Omental fat pad (tissue), 3 donors: ENCODE measurements at regions not wholly inside any gene's neighbourhood (a gene's known extent, or its start where the extent isn't known, plus 50 kb on each side); places are given as distances from the start of the nearest gene placed in this dataset.

Experiments
- ATAC-seq: fragments of 150-250 bp; one replicate; pipeline ENCODE4 v1.9.1; 2016; ENCODE audit warnings: mild to moderate bottlenecking, moderate library complexity; ENCODE audit not compliant: low FRiP score
- DNase-seq: peaks from one replicate; pipeline ENCODE4 v3.0.0-alpha.2; 2019; ENCODE audit warnings: low spot score
- TF ChIP-seq, protein P1 (sequence below), 3 donors: fragments of 450-650 bp; IDR thresholded peaks; one replicate each; pipeline ENCODE4 v1.5.1; 2016 to 2017; ENCODE audit warnings: antibody characterized with exemption in 3 of 3, mild to moderate bottlenecking in 3 of 3, moderate library complexity in 2 of 3

DNA sequence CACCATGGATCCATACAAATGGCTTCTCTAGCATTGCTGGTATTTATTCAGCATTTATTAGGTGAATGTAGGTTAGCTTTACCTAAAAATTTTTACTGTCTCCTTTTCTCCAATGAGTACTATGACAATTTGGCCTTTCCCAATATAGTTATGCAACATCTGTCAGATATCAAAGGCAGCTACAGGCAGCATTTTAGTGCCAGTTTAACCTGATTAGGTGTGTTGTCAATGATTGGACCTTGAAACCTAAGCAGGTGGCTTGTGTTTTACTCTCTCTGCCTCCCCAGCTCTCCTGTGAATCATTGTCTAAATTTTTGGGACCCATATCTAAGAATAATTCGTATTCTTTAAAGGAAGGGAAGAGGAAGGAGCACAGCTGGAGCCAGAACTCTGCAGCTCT, 228.9 kb downstream of the KBTBD8 start:
- ATAC-seq (no peak), DNase-seq (no peak)
- TF ChIP-seq, protein P1, sequence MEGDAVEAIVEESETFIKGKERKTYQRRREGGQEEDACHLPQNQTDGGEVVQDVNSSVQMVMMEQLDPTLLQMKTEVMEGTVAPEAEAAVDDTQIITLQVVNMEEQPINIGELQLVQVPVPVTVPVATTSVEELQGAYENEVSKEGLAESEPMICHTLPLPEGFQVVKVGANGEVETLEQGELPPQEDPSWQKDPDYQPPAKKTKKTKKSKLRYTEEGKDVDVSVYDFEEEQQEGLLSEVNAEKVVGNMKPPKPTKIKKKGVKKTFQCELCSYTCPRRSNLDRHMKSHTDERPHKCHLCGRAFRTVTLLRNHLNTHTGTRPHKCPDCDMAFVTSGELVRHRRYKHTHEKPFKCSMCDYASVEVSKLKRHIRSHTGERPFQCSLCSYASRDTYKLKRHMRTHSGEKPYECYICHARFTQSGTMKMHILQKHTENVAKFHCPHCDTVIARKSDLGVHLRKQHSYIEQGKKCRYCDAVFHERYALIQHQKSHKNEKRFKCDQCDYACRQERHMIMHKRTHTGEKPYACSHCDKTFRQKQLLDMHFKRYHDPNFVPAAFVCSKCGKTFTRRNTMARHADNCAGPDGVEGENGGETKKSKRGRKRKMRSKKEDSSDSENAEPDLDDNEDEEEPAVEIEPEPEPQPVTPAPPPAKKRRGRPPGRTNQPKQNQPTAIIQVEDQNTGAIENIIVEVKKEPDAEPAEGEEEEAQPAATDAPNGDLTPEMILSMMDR (IDR thresholded peaks at IDR 0.05) = no peak

- DNase-seq = no peak
- no peak for ATAC-seq
- TF ChIP-seq, protein P1 (IDR thresholded peaks at IDR 0.05) = no peak
Measured at GRCh38 chr3:67228136-67228535, 230.0 kb downstream of the KBTBD8 start.

DNA sequence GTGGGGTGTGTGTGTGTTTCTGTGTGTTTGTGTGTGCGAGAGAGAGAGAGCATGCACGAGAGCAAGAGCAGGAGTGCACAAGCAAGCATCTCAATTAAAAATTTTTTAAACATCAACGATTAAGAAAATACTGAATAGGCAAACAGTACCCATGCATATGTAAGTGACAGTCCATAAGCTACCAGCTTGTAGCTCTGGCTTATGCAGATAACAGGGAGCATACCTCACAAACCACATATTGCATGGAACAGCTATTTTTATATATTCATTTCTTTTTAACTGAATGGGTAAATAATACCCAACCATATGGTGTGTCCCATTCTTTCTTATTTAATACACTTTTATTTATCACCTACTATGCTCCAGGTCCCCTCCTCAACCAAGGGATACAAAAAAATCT, 234.5 kb downstream of the KBTBD8 start:
- ATAC-seq = no peak
- TF ChIP-seq, protein P1 (IDR thresholded peaks at IDR 0.05) = no peak
- no peak for DNase-seq

- ATAC-seq (no peak), DNase-seq (no peak)
- TF ChIP-seq, protein P1 (IDR thresholded peaks at IDR 0.05) = no peak
Measured at GRCh38 chr3:67239353-67239752, 241.2 kb downstream of the KBTBD8 start.

- TF ChIP-seq, protein P1 (IDR thresholded peaks at IDR 0.05) = no peak
- no peak for DNase-seq
- no peak for ATAC-seq
Measured at GRCh38 chr3:67241084-67241483, 243.0 kb downstream of the KBTBD8 start.

GRCh38 chr3:67244130-67244529, 246.0 kb downstream of the KBTBD8 start:
- DNase-seq (no peak), ATAC-seq (no peak)
- TF ChIP-seq, protein P1 (IDR thresholded peaks at IDR 0.05) = no peak

DNA sequence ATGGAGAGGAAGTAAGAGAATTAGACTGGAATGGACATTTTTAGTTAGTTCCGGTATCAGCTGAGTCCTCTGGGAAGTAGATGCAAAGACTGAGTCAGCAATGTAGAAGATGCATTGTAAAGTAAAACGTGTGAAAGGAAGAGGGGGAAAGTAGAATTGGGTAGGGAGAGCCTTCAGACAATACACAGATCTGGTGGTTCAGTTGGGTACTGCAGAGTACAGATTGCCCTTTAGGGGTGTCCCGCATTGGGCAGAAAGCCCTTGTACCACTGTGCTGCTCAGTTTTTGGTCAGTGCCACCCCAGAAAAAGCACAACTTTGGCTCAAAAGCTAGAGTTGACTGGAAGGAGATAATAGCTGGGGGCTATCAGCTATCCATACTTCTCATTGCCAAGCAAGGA, 247.4 kb downstream of the KBTBD8 start:
- ATAC-seq (no peak), DNase-seq (no peak)
- TF ChIP-seq, protein P1 (IDR thresholded peaks at IDR 0.05) = no peak
